Body of pancreas (tissue), 4 donors: ENCODE measurements at regions not wholly inside any gene's neighbourhood (a gene's known extent, or its start where the extent isn't known, plus 50 kb on each side); places are given as distances from the start of the nearest gene placed in this dataset.

Experiments used
- ATAC-seq: fragments of 150-250 bp; one replicate; pipeline ENCODE4 v1.9.1; 2016
- DNase-seq, 4 donors: peaks; one replicate each; pipeline ENCODE4 v3.0.0-alpha.2; 2019
- H3K27ac ChIP-seq, 4 donors: fragments of 200-600 bp; sonication (generic); 1 replicate in 3 of 4; 2 replicates in 1 of 4; pipeline versions ENCODE4 v1.5.1 to v1.6.1; 2016 to 2019; ENCODE audit warnings: mild to moderate bottlenecking in 1 of 4, mixed read lengths in 1 of 4, moderate library complexity in 1 of 4
- H3K27me3 ChIP-seq, 2 donors: fragments of 200-600 bp; sonication (generic); one replicate each; pipeline ENCODE4 v1.6.0; 2016; ENCODE audit warnings: mild to moderate bottlenecking in 1 of 2
- H3K36me3 ChIP-seq, 2 donors: fragments of 200-600 bp; sonication (generic); replicated peaks in 1 of 2; 2 replicates each; pipeline ENCODE4 v1.5.1; 2016; ENCODE audit warnings: low read depth in 2 of 2; ENCODE audit not compliant: insufficient read depth in 1 of 2
- H3K4me1 ChIP-seq: fragments of 200-600 bp; sonication (generic); one replicate; pipeline ENCODE4 v1.6.0; 2016
- H3K4me3 ChIP-seq, 2 donors: fragments of 200-600 bp; sonication (generic); 1 replicate in 1 of 2; 2 replicates in 1 of 2; pipeline ENCODE4 v1.5.1; 2016 to 2019
- H3K9me3 ChIP-seq, 3 donors: fragments of 200-600 bp; sonication (generic); 1 replicate in 2 of 3; 2 replicates in 1 of 3; pipeline ENCODE4 v1.5.1; 2016
- CTCF ChIP-seq, 7 experiments: fragments of 450-650 bp in 4 of 7; fragments of 200-600 bp in 3 of 7; sonication (generic) in 3 of 7; IDR thresholded peaks; one replicate each; pipeline ENCODE4 v1.5.1; 2016 to 2019; ENCODE audit warnings: antibody characterized with exemption in 7 of 7
- POLR2A ChIP-seq, 3 donors: fragments of 450-650 bp; IDR thresholded peaks; one replicate each; pipeline ENCODE4 v1.6.1; 2016; ENCODE audit warnings: antibody characterized with exemption in 3 of 3, mild to moderate bottlenecking in 2 of 3
- WGBS, 2 donors: methylation state at CpG; one replicate each; pipeline ENCODE4 v1.1.5; 2017; 5-methylcytosine and 5-hydroxymethylcytosine counted together
- intact Hi-C: fragments of 100-400 bp; cut with DNase I; formaldehyde crosslinking; loops from one replicate; pipeline ENCODE4 v1.15.1; 2023

- ATAC-seq = no peak
Measured at GRCh38 chr14:32259368-32260013, 56.4 kb upstream of the RNU6-8 start.

DNA sequence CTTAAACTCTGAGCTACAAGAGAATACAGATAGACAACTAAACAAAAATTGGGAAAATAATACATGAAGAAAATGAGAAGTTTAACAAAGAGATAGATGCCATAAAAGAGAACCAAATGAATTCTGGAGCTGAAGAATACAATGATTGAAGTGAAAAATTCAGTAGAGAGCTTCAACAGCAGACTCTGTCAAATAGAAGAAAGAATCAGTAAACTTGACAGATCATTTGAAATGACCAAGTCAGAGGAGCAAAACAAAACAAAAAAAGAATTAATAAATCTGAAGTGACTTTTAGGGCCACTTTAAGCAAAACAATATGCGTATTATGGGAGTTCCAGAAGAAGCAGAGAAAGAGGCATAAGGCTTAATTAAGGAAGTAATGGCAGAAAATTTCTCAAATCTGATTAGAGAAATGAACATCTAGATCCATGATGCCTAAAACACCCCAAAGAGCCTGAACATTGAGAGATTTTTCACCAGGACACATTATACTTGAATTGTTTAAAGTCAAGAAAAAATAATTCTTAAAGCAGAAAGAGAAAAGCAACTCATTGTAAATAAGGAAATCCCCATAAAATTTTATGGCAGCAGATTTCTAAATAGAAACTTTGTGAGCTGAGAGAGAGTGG is 61.0 kb upstream of the RNU6-8 start:
- TF ChIP-seq POLR2A (IDR thresholded peaks at IDR 0.05) = no peak
- TF ChIP-seq CTCF (IDR thresholded peaks at IDR 0.05) = no peak
- no peak overlapping the region for H3K27ac ChIP-seq
- no peaks in the 10 kb centered on the region for H3K9me3 ChIP-seq
- WGBS, 2 donors = 88 to 100% methylated on average over 1 of the region's 1 CpG
- no peak overlapping the region for H3K4me3 ChIP-seq
- no peak for DNase-seq
- H3K27me3 ChIP-seq = no peaks in the 10 kb centered on the region
- ATAC-seq = no peak
- intact Hi-C loops = no loop called here
- H3K36me3 ChIP-seq = no peaks in the 10 kb centered on the region
- no peaks in the 10 kb centered on the region for H3K4me1 ChIP-seq

More at GRCh38 chr14:32259368-32260013, 56.4 kb upstream of the RNU6-8 start:
- Histone ChIP-seq H3K27me3 (no peaks in the 10 kb centered on the region), H3K4me1 (no peaks in the 10 kb centered on the region), H3K9me3 (no peaks in the 10 kb centered on the region), H3K27ac (no peak overlapping the region), H3K36me3 (no peaks in the 10 kb centered on the region), H3K4me3 (no peak overlapping the region)
- no peak for DNase-seq
- intact Hi-C loops = loop anchor here (10.0 kb wide), 1 partner anchor 335 kb away; no protein-coding TSS in a partner anchor
- TF ChIP-seq CTCF (IDR thresholded peaks at IDR 0.05) (no peak), POLR2A (IDR thresholded peaks at IDR 0.05) (no peak)

DNA sequence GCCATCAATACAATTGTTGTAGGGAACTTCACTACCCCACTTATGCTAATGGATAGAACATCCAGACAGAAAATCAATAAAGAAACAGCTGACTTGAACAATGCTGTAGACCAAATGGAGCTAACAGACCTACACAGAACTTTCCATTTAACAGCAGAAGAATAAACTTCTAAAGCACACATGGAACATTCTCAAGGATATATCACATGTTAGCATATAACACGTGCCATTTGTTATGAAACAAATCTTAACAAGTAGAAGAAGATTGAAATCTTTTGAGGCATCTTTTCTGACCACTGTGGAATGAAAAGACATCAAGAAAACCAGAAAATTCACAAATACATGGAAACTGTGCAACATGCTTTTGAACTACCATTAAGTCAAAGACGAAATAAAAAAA is 62.5 kb upstream of the RNU6-8 start:
- no peak overlapping the region for H3K4me3 ChIP-seq
- H3K9me3 ChIP-seq = no peaks in the 10 kb centered on the region
- intact Hi-C loops = no loop called here
- ATAC-seq (no peak), DNase-seq (no peak)
- no peaks in the 10 kb centered on the region for H3K36me3 ChIP-seq
- TF ChIP-seq CTCF (IDR thresholded peaks at IDR 0.05) (no peak), POLR2A (IDR thresholded peaks at IDR 0.05) (no peak)
- no peaks in the 10 kb centered on the region for H3K4me1 ChIP-seq
- no peaks in the 10 kb centered on the region for H3K27me3 ChIP-seq
- WGBS, 2 donors = 51 to 64% methylated on average over 2 of the region's 2 CpGs
- no peak overlapping the region for H3K27ac ChIP-seq

GRCh38 chr14:32277998-32278397 is 51.1 kb upstream of the AKAP6 start:
- no peak overlapping the region for H3K27ac ChIP-seq
- no peaks in the 10 kb centered on the region for H3K36me3 ChIP-seq
- H3K4me3 ChIP-seq = no peak overlapping the region
- ATAC-seq = no peak
- intact Hi-C loops = no loop called here
- no peaks in the 10 kb centered on the region for H3K4me1 ChIP-seq
- DNase-seq = no peak
- TF ChIP-seq CTCF (IDR thresholded peaks at IDR 0.05) = no peak
- no peak for TF ChIP-seq POLR2A (IDR thresholded peaks at IDR 0.05)
- no peaks in the 10 kb centered on the region for H3K27me3 ChIP-seq
- 53 to 60% methylated on average over 3 of the region's 3 CpGs for WGBS, 2 donors
- H3K9me3 ChIP-seq = no peaks in the 10 kb centered on the region
